ENCODE measurements at regions not wholly inside any gene's neighbourhood (a gene's known extent, or its start where the extent isn't known, plus 50 kb on each side); places are given as distances from the start of the nearest gene placed in this dataset.
"Not testable (repeated sequence)": the region's sequence is repeated elsewhere in the genome, so short reads cannot be mapped to it uniquely, and the experiment has no call there.

DNA sequence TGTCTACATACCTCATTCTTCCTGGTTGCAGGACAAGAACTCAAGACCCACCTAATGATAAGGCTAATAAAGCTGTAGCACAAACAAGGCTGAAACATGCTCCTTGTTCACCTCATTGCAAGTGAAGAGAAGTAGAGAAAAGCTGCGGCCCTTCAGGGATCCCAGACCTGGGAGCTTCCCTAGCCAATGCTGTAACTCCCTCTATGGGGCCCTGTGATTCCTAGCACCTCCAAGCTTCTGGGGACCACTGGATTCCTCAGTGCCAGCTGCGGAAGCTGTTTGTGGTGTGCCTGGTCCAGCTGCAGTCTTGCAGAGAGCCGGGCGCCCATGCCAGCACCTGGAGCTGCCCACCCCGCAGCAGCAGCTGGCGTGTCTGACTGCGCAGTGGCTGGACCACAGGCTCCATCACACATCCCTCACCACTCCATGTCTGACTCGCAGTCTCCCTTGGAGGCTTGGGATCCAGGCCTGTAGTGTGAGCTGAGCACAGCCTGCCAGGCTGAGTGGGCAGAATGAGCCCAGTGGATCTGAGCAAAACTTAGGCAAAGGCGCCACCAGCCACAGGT, 737.2 kb upstream of the GJE1 start:
- ATAC-seq (ENCODE audit: low read depth) (no peak), DNase-seq (no peak)
- Mint-ChIP-seq H3K4me1 (no peaks in the 10 kb centered on the region), H3K27ac (no peak overlapping the region), H3K4me3 (no peak overlapping the region), H3K9me3 (no peaks in the 10 kb centered on the region), H3K27me3 (no peaks in the 10 kb centered on the region), H3K36me3 (ENCODE audit: low read depth) (no peaks in the 10 kb centered on the region)
- TF ChIP-seq, protein P1, sequence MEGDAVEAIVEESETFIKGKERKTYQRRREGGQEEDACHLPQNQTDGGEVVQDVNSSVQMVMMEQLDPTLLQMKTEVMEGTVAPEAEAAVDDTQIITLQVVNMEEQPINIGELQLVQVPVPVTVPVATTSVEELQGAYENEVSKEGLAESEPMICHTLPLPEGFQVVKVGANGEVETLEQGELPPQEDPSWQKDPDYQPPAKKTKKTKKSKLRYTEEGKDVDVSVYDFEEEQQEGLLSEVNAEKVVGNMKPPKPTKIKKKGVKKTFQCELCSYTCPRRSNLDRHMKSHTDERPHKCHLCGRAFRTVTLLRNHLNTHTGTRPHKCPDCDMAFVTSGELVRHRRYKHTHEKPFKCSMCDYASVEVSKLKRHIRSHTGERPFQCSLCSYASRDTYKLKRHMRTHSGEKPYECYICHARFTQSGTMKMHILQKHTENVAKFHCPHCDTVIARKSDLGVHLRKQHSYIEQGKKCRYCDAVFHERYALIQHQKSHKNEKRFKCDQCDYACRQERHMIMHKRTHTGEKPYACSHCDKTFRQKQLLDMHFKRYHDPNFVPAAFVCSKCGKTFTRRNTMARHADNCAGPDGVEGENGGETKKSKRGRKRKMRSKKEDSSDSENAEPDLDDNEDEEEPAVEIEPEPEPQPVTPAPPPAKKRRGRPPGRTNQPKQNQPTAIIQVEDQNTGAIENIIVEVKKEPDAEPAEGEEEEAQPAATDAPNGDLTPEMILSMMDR (IDR thresholded peaks at IDR 0.05): no peak
- POLR2A ChIA-PET: no interaction called here
- intact Hi-C loops (cut with micrococcal nuclease): no loop called here
- CTCF ChIA-PET: no interaction called here

DNA sequence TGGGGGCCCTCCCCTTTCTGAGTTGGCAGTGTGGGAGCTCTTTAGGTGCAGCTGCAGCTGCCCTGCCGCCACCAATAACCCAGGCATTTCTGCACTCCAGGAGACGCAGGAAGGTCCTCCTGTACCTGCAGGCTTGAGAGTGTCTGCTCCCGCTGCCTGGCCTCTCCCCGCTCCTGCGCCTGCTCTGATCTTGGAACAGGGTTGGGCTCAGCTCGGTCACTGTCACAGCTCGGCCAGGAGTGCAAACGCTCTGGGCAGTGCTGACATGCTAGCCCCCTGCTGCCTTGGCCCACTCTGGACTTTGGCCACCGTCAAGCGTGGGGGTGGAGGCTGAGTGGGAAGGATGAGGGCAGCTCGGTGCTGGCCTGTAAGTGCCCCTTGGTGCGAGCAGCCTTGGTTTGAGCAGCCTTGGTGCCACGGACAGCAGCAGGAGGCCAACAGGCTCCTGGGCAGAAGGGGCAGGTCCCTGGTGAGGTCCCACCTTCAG, 738.1 kb upstream of the GJE1 start:
- Mint-ChIP-seq H3K4me1 (no peaks in the 10 kb centered on the region), H3K27ac (no peak overlapping the region), H3K4me3 (no peak overlapping the region), H3K27me3 (no peaks in the 10 kb centered on the region), H3K36me3 (ENCODE audit: low read depth) (no peaks in the 10 kb centered on the region), H3K9me3 (no peaks in the 10 kb centered on the region)
- TF ChIP-seq, protein P1 (IDR thresholded peaks at IDR 0.05): no peak
- CTCF ChIA-PET: no interaction called here
- DNase-seq (no peak), ATAC-seq (ENCODE audit: low read depth) (no peak)
- intact Hi-C loops (cut with micrococcal nuclease): no loop called here
- POLR2A ChIA-PET: no interaction called here

DNA sequence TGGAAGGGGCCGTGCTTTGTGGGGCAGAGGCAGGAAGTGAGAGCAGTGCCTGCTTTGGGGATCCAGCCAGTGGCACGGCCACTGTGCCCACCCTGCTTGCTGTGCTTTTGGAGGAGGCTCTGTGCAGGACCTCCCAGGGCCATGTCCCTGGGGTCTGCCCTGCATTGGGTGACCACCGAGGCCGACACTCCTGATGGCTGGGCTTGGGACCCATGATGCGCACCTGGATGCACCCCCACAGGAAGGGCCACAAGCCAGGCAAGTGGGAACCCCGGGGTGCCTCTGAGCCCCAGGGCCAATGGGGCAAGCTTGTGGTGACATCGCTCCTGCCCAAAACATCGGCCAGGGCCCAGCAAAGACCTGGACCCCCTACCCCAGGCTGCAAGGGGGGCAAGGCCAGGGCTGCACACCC, 738.6 kb upstream of the GJE1 start:
- Mint-ChIP-seq H3K27ac (no peak overlapping the region), H3K27me3 (no peaks in the 10 kb centered on the region), H3K4me1 (no peaks in the 10 kb centered on the region), H3K4me3 (no peak overlapping the region), H3K36me3 (ENCODE audit: low read depth) (no peaks in the 10 kb centered on the region), H3K9me3 (no peaks in the 10 kb centered on the region)
- DNase-seq (no peak), ATAC-seq (ENCODE audit: low read depth) (no peak)
- TF ChIP-seq, protein P1 (IDR thresholded peaks at IDR 0.05): no peak
- POLR2A ChIA-PET: no interaction called here
- intact Hi-C loops (cut with micrococcal nuclease): no loop called here
- CTCF ChIA-PET: no interaction called here

DNA sequence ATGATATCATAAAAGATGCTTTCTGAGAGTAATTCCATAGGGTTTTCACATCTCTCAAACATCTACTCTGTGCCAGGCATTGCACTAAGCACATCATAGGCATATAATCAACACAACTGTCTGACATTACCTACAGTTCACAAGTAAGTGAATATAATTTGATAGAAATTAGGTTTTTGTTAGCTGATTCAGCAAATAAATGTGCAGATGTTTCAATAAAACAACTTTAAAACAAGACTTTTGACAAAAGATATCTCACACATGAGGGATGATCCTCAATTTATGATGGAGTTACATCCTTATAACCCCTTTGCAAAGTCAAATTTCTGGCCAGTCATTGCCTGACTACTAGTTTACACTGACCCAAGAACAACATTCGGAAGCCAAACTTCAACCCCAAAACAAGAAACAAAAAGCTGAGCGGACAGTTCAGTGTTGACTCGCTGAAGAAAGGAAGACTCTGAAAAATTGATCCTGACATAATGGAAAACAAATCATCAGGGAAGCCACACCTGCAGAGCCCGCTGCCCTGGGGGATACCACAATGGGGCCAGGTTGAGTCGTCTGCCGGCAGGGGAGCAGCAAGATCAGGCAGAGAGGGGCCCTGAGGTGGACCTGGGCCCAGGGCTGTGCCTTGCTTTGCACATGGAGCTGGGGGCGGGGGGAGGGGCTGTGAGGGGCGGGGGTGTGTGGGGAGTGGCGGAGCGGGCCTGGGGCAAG, 739.2 kb upstream of the GJE1 start:
- no peaks in the 10 kb centered on the region for H3K27me3 Mint-ChIP-seq
- ATAC-seq (ENCODE audit: low read depth) (no peak), DNase-seq (no peak)
- POLR2A ChIA-PET: no interaction called here
- H3K36me3 Mint-ChIP-seq (ENCODE audit: low read depth): no peaks in the 10 kb centered on the region
- no peaks in the 10 kb centered on the region for H3K4me1 Mint-ChIP-seq
- H3K9me3 Mint-ChIP-seq: no peaks in the 10 kb centered on the region
- no peak overlapping the region for H3K4me3 Mint-ChIP-seq
- CTCF ChIA-PET: no interaction called here
- intact Hi-C loops (cut with micrococcal nuclease): no loop called here
- no peak overlapping the region for H3K27ac Mint-ChIP-seq
- TF ChIP-seq, protein P1 (IDR thresholded peaks at IDR 0.05): no peak

DNA sequence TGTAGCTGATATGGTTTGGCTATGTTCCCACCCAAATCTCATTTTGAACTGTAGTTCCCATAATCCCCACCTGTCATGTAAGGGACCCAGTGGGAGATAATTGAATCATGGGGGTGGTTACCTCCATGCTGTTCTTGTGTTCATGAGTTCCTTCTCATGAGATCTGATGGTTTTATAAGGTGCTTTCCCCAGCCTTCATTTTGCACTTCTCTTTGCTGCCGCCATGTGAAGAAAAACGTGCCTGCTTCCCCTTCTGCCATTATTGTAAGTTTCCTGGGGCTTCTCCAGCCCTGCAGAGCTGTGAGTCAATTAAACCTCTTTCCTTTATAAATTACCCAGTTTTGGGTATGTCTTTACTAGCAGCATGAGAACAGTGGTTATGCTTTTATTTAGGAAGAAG, 741.6 kb upstream of the GJE1 start:
- intact Hi-C loops (cut with micrococcal nuclease); H3K4me3 Mint-ChIP-seq; DNase-seq; H3K4me1 Mint-ChIP-seq; H3K27me3 Mint-ChIP-seq; ATAC-seq (ENCODE audit: low read depth); POLR2A ChIA-PET; H3K9me3 Mint-ChIP-seq; H3K36me3 Mint-ChIP-seq (ENCODE audit: low read depth); H3K27ac Mint-ChIP-seq: not testable (repeated sequence)
- CTCF ChIA-PET: interaction anchor here (0.8 kb wide), 1 partner anchor 92 kb away, joined by 3 read pairs; no protein-coding TSS in a partner anchor
